Naive thymus-derived CD8-positive, alpha-beta T cell (primary cell): ENCODE measurements at regions not wholly inside any gene's neighbourhood (a gene's known extent, or its start where the extent isn't known, plus 50 kb on each side); places are given as distances from the start of the nearest gene placed in this dataset.
"Not testable (repeated sequence)": the region's sequence is repeated elsewhere in the genome, so short reads cannot be mapped to it uniquely, and the experiment has no call there.

ENCODE experiments used
- ATAC-seq, 2 donors: fragments of 150-1000 bp; cut with Tn5 transposase in 1 of 2; sonication (Bioruptor Pico), chemical (Tn5 transposase) in 1 of 2; 1 replicate in 1 of 2; 2 replicates in 1 of 2; pipeline ENCODE4 v1.10.0; 2021; ENCODE audit warnings: mild to moderate bottlenecking in 2 of 2, moderate library complexity in 2 of 2
- POLR2A ChIA-PET: fragments of 350-600 bp; sonication (Branson Sonifier 250); formaldehyde crosslinking; loops from one replicate; lab custom pipeline; 2021; ENCODE audit warnings: antibody characterized with exemption; lab: Charles Lee
- DNase-seq, 10 donors: peaks; one replicate each; pipeline versions ENCODE4 v3.0.0 to v3.0.0-alpha.2; 2020 to 2022
- H3K27ac Mint-ChIP-seq, 10 donors: one replicate each; pipeline ENCODE4 v1.8.0; 2020 to 2022; ENCODE audit warnings: mild to moderate bottlenecking in 10 of 10, mixed read lengths in 10 of 10, moderate library complexity in 4 of 10, inconsistent platforms in 1 of 10
- H3K27me3 Mint-ChIP-seq, 5 donors: one replicate each; pipeline ENCODE4 v1.8.0; 2021 to 2022; ENCODE audit warnings: mixed read lengths in 5 of 5
- H3K36me3 Mint-ChIP-seq, 3 donors: one replicate each; pipeline ENCODE4 v1.8.0; 2020 to 2022; ENCODE audit warnings: mixed read lengths in 3 of 3, mild to moderate bottlenecking in 2 of 3, inconsistent platforms in 1 of 3
- H3K4me1 Mint-ChIP-seq, 4 donors: one replicate each; pipeline ENCODE4 v1.8.0; 2021 to 2022; ENCODE audit warnings: mixed read lengths in 4 of 4
- H3K4me3 Mint-ChIP-seq, 10 donors: one replicate each; pipeline ENCODE4 v1.8.0; 2020 to 2022; ENCODE audit warnings: mild to moderate bottlenecking in 10 of 10, mixed read lengths in 10 of 10, moderate library complexity in 6 of 10, inconsistent platforms in 1 of 10
- H3K9me3 Mint-ChIP-seq, 9 donors: one replicate each; pipeline ENCODE4 v1.8.0; 2020 to 2022; ENCODE audit warnings: mixed read lengths in 9 of 9, mild to moderate bottlenecking in 3 of 9, inconsistent platforms in 1 of 9, moderate library complexity in 1 of 9

GRCh38 chr16:29128732-29129457 lies 144.0 kb downstream of the LAT start:
- Mint-ChIP-seq H3K4me1 (peaks cover 7 to 21% (median 16%) of the 10 kb centered on the region in 4 donors), H3K36me3 (peaks cover 0 to 22% (median 2%) of the 10 kb centered on the region in 3 donors)
- H3K27me3 Mint-ChIP-seq, POLR2A ChIA-PET, H3K4me3 Mint-ChIP-seq, H3K27ac Mint-ChIP-seq, ATAC-seq, H3K9me3 Mint-ChIP-seq, DNase-seq: not testable (repeated sequence)

- H3K4me3 Mint-ChIP-seq, ATAC-seq, POLR2A ChIA-PET, H3K9me3 Mint-ChIP-seq, H3K27me3 Mint-ChIP-seq, DNase-seq: not testable (repeated sequence)
- Mint-ChIP-seq H3K36me3 (peaks cover 0 to 26% (median 0%) of the 10 kb centered on the region in 3 donors), H3K4me1 (peaks cover 7 to 21% (median 16%) of the 10 kb centered on the region in 4 donors), H3K27ac (peak overlapping the region in 2 of 10 donors; percentile 19 to 32)
These were observed 143.1 kb downstream of the LAT start for GRCh38 chr16:29127806-29128420.

- H3K27me3 Mint-ChIP-seq, result no peaks in the 10 kb centered on the region
- H3K27ac Mint-ChIP-seq, result peak overlapping the region in 9 of 10 donors; percentile 65 to 96 (median 83)
- H3K9me3 Mint-ChIP-seq, result no peaks in the 10 kb centered on the region
- POLR2A ChIA-PET, result interaction anchor here (0.7 kb wide), 2 partner anchors 77 to 508 kb away, joined by 3 read pairs; no protein-coding TSS in a partner anchor
- ATAC-seq (no peak), DNase-seq (no peak)
- H3K36me3 Mint-ChIP-seq, result peaks cover 0 to 31% (median 3%) of the 10 kb centered on the region in 3 donors
- peak overlapping the region in 7 of 10 donors; percentile 41 to 79 (median 64) for H3K4me3 Mint-ChIP-seq
- H3K4me1 Mint-ChIP-seq, result peaks cover 9 to 21% (median 16%) of the 10 kb centered on the region in 4 donors
These were observed 141.8 kb downstream of the LAT start for GRCh38 chr16:29126616-29127015.

GRCh38 chr16:29126057-29126494 lies 141.2 kb downstream of the LAT start:
- H3K4me3 Mint-ChIP-seq, result peak overlapping the region in 9 of 10 donors; percentile 2 to 79 (median 56)
- no peaks in the 10 kb centered on the region for H3K27me3 Mint-ChIP-seq
- peaks cover 11 to 24% (median 17%) of the 10 kb centered on the region in 4 donors for H3K4me1 Mint-ChIP-seq
- DNase-seq (peak in 3 of 10 donors; percentile 34 to 55 (median 52)), ATAC-seq (peak; percentile 66 to 88)
- H3K27ac Mint-ChIP-seq, result peak overlapping the region; percentile 65 to 96 (median 82)
- H3K36me3 Mint-ChIP-seq, result peaks cover 0 to 36% (median 3%) of the 10 kb centered on the region in 3 donors
- POLR2A ChIA-PET, result interaction anchor here (0.7 kb wide), 1 partner anchor 78 kb away, joined by 3 read pairs; no protein-coding TSS in a partner anchor
- no peaks in the 10 kb centered on the region for H3K9me3 Mint-ChIP-seq

GRCh38 chr16:29124828-29125227 lies 140.0 kb downstream of the LAT start:
- peak overlapping the region in 6 of 10 donors; percentile 35 to 86 (median 70) for H3K27ac Mint-ChIP-seq
- H3K27me3 Mint-ChIP-seq, result no peaks in the 10 kb centered on the region

GRCh38 chr16:29124162-29124561 lies 139.3 kb downstream of the LAT start:
- DNase-seq, ATAC-seq, H3K27me3 Mint-ChIP-seq, H3K9me3 Mint-ChIP-seq, H3K4me3 Mint-ChIP-seq, POLR2A ChIA-PET: not testable (repeated sequence)
- H3K27ac Mint-ChIP-seq, result peak overlapping the region in 1 of 10 donors; percentile 68
- peaks cover 11 to 24% (median 18%) of the 10 kb centered on the region in 4 donors for H3K4me1 Mint-ChIP-seq
- peaks cover 0 to 44% (median 3%) of the 10 kb centered on the region in 3 donors for H3K36me3 Mint-ChIP-seq

More at GRCh38 chr16:29124828-29125227, 140.0 kb downstream of the LAT start:
- POLR2A ChIA-PET, result no interaction called here
- peaks cover 0 to 43% (median 3%) of the 10 kb centered on the region in 3 donors for H3K36me3 Mint-ChIP-seq
- H3K4me1 Mint-ChIP-seq, result peaks cover 11 to 24% (median 17%) of the 10 kb centered on the region in 4 donors
- no peaks in the 10 kb centered on the region for H3K9me3 Mint-ChIP-seq
- DNase-seq (no peak), ATAC-seq (no peak)
- no peak overlapping the region for H3K4me3 Mint-ChIP-seq

- H3K9me3 Mint-ChIP-seq, H3K27me3 Mint-ChIP-seq, H3K4me3 Mint-ChIP-seq, ATAC-seq, POLR2A ChIA-PET, DNase-seq: not testable (repeated sequence)
- Mint-ChIP-seq H3K27ac (peak overlapping the region in 3 of 10 donors; percentile 19 to 47 (median 40)), H3K4me1 (peaks cover 2 to 36% (median 14%) of the 10 kb centered on the region in 4 donors), H3K36me3 (peaks cover 0 to 56% (median 13%) of the 10 kb centered on the region in 3 donors)
These were observed 135.8 kb downstream of the LAT start for GRCh38 chr16:29120680-29121079.

- DNase-seq, result peak in 2 of 10 donors; percentile 22 to 34
- POLR2A ChIA-PET, H3K27me3 Mint-ChIP-seq, H3K9me3 Mint-ChIP-seq: not testable (repeated sequence)
- H3K4me1 Mint-ChIP-seq, result peaks cover 9 to 51% (median 19%) of the 10 kb centered on the region in 4 donors
- peak; percentile 76 to 79 for ATAC-seq
- H3K4me3 Mint-ChIP-seq, result peak overlapping the region in 2 of 10 donors; percentile 24 to 26
- H3K36me3 Mint-ChIP-seq, result peaks cover 0 to 58% (median 15%) of the 10 kb centered on the region in 3 donors
- H3K27ac Mint-ChIP-seq, result peak overlapping the region; percentile 56 to 93 (median 81)
These were observed 133.6 kb downstream of the LAT start for GRCh38 chr16:29118301-29118957.

- Mint-ChIP-seq H3K9me3 (no peaks in the 10 kb centered on the region), H3K4me1 (peaks cover 9 to 59% (median 20%) of the 10 kb centered on the region in 4 donors), H3K36me3 (peaks cover 0 to 58% (median 15%) of the 10 kb centered on the region in 3 donors), H3K27ac (peak overlapping the region in 6 of 10 donors; percentile 27 to 93 (median 70)), H3K27me3 (no peaks in the 10 kb centered on the region), H3K4me3 (no peak overlapping the region)
- DNase-seq (no peak), ATAC-seq (no peak)
- POLR2A ChIA-PET, result no interaction called here
These were observed 132.8 kb downstream of the LAT start for GRCh38 chr16:29117631-29118030.

GRCh38 chr16:29116980-29117379 lies 132.1 kb downstream of the LAT start:
- peak overlapping the region in 8 of 10 donors; percentile 40 to 84 (median 80) for H3K27ac Mint-ChIP-seq
- H3K4me3 Mint-ChIP-seq, result no peak overlapping the region
- H3K4me1 Mint-ChIP-seq, result peaks cover 9 to 66% (median 24%) of the 10 kb centered on the region in 4 donors
- ATAC-seq (no peak), DNase-seq (no peak)
- no peaks in the 10 kb centered on the region for H3K27me3 Mint-ChIP-seq
- H3K36me3 Mint-ChIP-seq, result peaks cover 0 to 58% (median 12%) of the 10 kb centered on the region in 3 donors
- POLR2A ChIA-PET, result no interaction called here
- no peaks in the 10 kb centered on the region for H3K9me3 Mint-ChIP-seq

- Mint-ChIP-seq H3K36me3 (peaks cover 0 to 55% (median 12%) of the 10 kb centered on the region in 3 donors), H3K4me1 (peaks cover 7 to 72% (median 27%) of the 10 kb centered on the region in 4 donors), H3K27ac (peak overlapping the region in 6 of 10 donors; percentile 12 to 84 (median 80))
- ATAC-seq, POLR2A ChIA-PET, H3K4me3 Mint-ChIP-seq, H3K9me3 Mint-ChIP-seq, H3K27me3 Mint-ChIP-seq, DNase-seq: not testable (repeated sequence)
These were observed 131.4 kb downstream of the LAT start for GRCh38 chr16:29116207-29116606.

- H3K9me3 Mint-ChIP-seq, H3K27me3 Mint-ChIP-seq, ATAC-seq, POLR2A ChIA-PET, DNase-seq: not testable (repeated sequence)
- Mint-ChIP-seq H3K4me1 (peaks cover 10 to 77% (median 27%) of the 10 kb centered on the region in 4 donors), H3K4me3 (peak overlapping the region in 1 of 10 donors; percentile 45), H3K36me3 (peaks cover 0 to 54% (median 12%) of the 10 kb centered on the region in 3 donors), H3K27ac (peak overlapping the region in 4 of 10 donors; percentile 69 to 84 (median 80))
These were observed 130.9 kb downstream of the LAT start for GRCh38 chr16:29115802-29116141.
